Mesothelial cell of epicardium (in vitro differentiated cells): ENCODE measurements at regions not wholly inside any gene's neighbourhood (a gene's known extent, or its start where the extent isn't known, plus 50 kb on each side); places are given as distances from the start of the nearest gene placed in this dataset.

ENCODE experiments used
- DNase-seq, 2 experiments: peaks; one replicate each; pipeline ENCODE4 v3.0.0; 2021; ENCODE audit warnings: low spot score in 2 of 2; ENCODE audit not compliant: unreplicated experiment in 2 of 2
- H3K27ac Mint-ChIP-seq: 2 replicates; pipeline ENCODE4 v1.8.0; 2021; ENCODE audit warnings: mixed read lengths
- H3K27me3 Mint-ChIP-seq: 2 replicates; pipeline ENCODE4 v1.8.0; 2021; ENCODE audit warnings: low read depth, mixed read lengths
- H3K36me3 Mint-ChIP-seq: 2 replicates; pipeline ENCODE4 v1.8.0; 2021; ENCODE audit warnings: mixed read lengths
- H3K4me1 Mint-ChIP-seq: 2 replicates; pipeline ENCODE4 v1.8.0; 2021; ENCODE audit warnings: mixed read lengths
- H3K4me3 Mint-ChIP-seq: 2 replicates; pipeline ENCODE4 v1.8.0; 2021; ENCODE audit warnings: mild to moderate bottlenecking, moderate library complexity, mixed read lengths
- H3K9me3 Mint-ChIP-seq: 2 replicates; pipeline ENCODE4 v1.8.0; 2021; ENCODE audit warnings: mixed read lengths
- CTCF ChIP-seq: fragments of 200-600 bp; sonication (generic); IDR thresholded peaks from one replicate; pipeline ENCODE4 v1.5.0; 2021; ENCODE audit warnings: antibody characterized with exemption; ENCODE audit not compliant: unreplicated experiment

GRCh38 chr4:17112292-17112659 is 213.8 kb upstream of the LDB2 start:
- no peak for DNase-seq
- no peaks in the 10 kb centered on the region for H3K4me1 Mint-ChIP-seq
- H3K27ac Mint-ChIP-seq: no peak overlapping the region
- H3K4me3 Mint-ChIP-seq: no peak overlapping the region
- TF ChIP-seq CTCF: no peak
- H3K9me3 Mint-ChIP-seq: peaks cover 5% of the 10 kb centered on the region
- no peaks in the 10 kb centered on the region for H3K27me3 Mint-ChIP-seq
- H3K36me3 Mint-ChIP-seq: no peaks in the 10 kb centered on the region

GRCh38 chr4:17109126-17109525 is 210.7 kb upstream of the LDB2 start:
- Mint-ChIP-seq H3K4me3 (no peak overlapping the region), H3K4me1 (no peaks in the 10 kb centered on the region), H3K27me3 (no peaks in the 10 kb centered on the region), H3K36me3 (no peaks in the 10 kb centered on the region), H3K9me3 (peaks cover 5% of the 10 kb centered on the region), H3K27ac (no peak overlapping the region)
- no peak for DNase-seq
- TF ChIP-seq CTCF: no peak

- no peak for DNase-seq
- no peaks in the 10 kb centered on the region for H3K27me3 Mint-ChIP-seq
- no peak overlapping the region for H3K27ac Mint-ChIP-seq
- H3K36me3 Mint-ChIP-seq: no peaks in the 10 kb centered on the region
- H3K9me3 Mint-ChIP-seq: no peaks in the 10 kb centered on the region
- no peak for TF ChIP-seq CTCF
- H3K4me3 Mint-ChIP-seq: no peak overlapping the region
- H3K4me1 Mint-ChIP-seq: no peaks in the 10 kb centered on the region
These were observed 204.8 kb upstream of the LDB2 start for GRCh38 chr4:17103231-17103630.

GRCh38 chr4:17098996-17099395 is 200.6 kb upstream of the LDB2 start:
- no peaks in the 10 kb centered on the region for H3K36me3 Mint-ChIP-seq
- H3K4me1 Mint-ChIP-seq: peaks cover 7% of the 10 kb centered on the region
- H3K4me3 Mint-ChIP-seq: no peak overlapping the region
- no peak for DNase-seq
- no peak overlapping the region for H3K27ac Mint-ChIP-seq
- no peak for TF ChIP-seq CTCF
- no peaks in the 10 kb centered on the region for H3K27me3 Mint-ChIP-seq
- H3K9me3 Mint-ChIP-seq: peaks cover 4% of the 10 kb centered on the region

- Mint-ChIP-seq H3K36me3 (no peaks in the 10 kb centered on the region), H3K4me1 (peaks cover 7% of the 10 kb centered on the region), H3K4me3 (no peak overlapping the region), H3K9me3 (peaks cover 4% of the 10 kb centered on the region), H3K27me3 (no peaks in the 10 kb centered on the region), H3K27ac (no peak overlapping the region)
- TF ChIP-seq CTCF: no peak
- no peak for DNase-seq
These were observed 200.0 kb upstream of the LDB2 start for GRCh38 chr4:17098401-17098800.

GRCh38 chr4:17097362-17097761 is 198.9 kb upstream of the LDB2 start:
- no peak for TF ChIP-seq CTCF
- peaks cover 4% of the 10 kb centered on the region for H3K9me3 Mint-ChIP-seq
- no peak for DNase-seq
- H3K36me3 Mint-ChIP-seq: no peaks in the 10 kb centered on the region
- no peak overlapping the region for H3K4me3 Mint-ChIP-seq
- H3K27ac Mint-ChIP-seq: no peak overlapping the region
- H3K4me1 Mint-ChIP-seq: peaks cover 7% of the 10 kb centered on the region
- H3K27me3 Mint-ChIP-seq: no peaks in the 10 kb centered on the region
